ENCODE measurements at regions not wholly inside any gene's neighbourhood (a gene's known extent, or its start where the extent isn't known, plus 50 kb on each side); places are given as distances from the start of the nearest gene placed in this dataset.

GRCh38 chr1:192952646-192953045 lies 106.5 kb downstream of the UCHL5 start:
- DNase-seq (no peak), ATAC-seq (no peak)
- H3K27me3 ChIP-seq (ENCODE audit: low read depth): no peaks in the 10 kb centered on the region
- no peaks in the 10 kb centered on the region for H3K9me3 ChIP-seq
- H3K4me3 ChIP-seq: no peak overlapping the region
- intact Hi-C loops (cut with DNase I): no loop called here
- no peaks in the 10 kb centered on the region for H3K36me3 ChIP-seq
- no peak overlapping the region for H3K27ac ChIP-seq
- no peaks in the 10 kb centered on the region for H3K4me1 ChIP-seq
- TF ChIP-seq CTCF (IDR thresholded peaks at IDR 0.05): no peak

GRCh38 chr1:192954705-192955265 lies 104.4 kb downstream of the UCHL5 start:
- Histone ChIP-seq H3K4me1 (no peaks in the 10 kb centered on the region), H3K27me3 (ENCODE audit: low read depth) (no peaks in the 10 kb centered on the region), H3K27ac (no peak overlapping the region), H3K4me3 (no peak overlapping the region), H3K9me3 (no peaks in the 10 kb centered on the region), H3K36me3 (no peaks in the 10 kb centered on the region)
- TF ChIP-seq CTCF (IDR thresholded peaks at IDR 0.05): no peak
- intact Hi-C loops (cut with DNase I): no loop called here
- DNase-seq (peak; percentile 58), ATAC-seq (peak; percentile 26 to 61)

GRCh38 chr1:192958350-192958749 lies 100.8 kb downstream of the UCHL5 start:
- Histone ChIP-seq H3K4me3 (no peak overlapping the region), H3K27ac (no peak overlapping the region), H3K4me1 (no peaks in the 10 kb centered on the region), H3K9me3 (no peaks in the 10 kb centered on the region), H3K27me3 (ENCODE audit: low read depth) (no peaks in the 10 kb centered on the region), H3K36me3 (no peaks in the 10 kb centered on the region)
- no peak for TF ChIP-seq CTCF (IDR thresholded peaks at IDR 0.05)
- ATAC-seq (no peak), DNase-seq (no peak)
- intact Hi-C loops (cut with DNase I): no loop called here

- H3K4me1 ChIP-seq: no peaks in the 10 kb centered on the region
- TF ChIP-seq CTCF (IDR thresholded peaks at IDR 0.05): no peak
- DNase-seq (no peak), ATAC-seq (no peak)
- intact Hi-C loops (cut with DNase I): no loop called here
- no peaks in the 10 kb centered on the region for H3K36me3 ChIP-seq
- no peak overlapping the region for H3K27ac ChIP-seq
- H3K27me3 ChIP-seq (ENCODE audit: low read depth): no peaks in the 10 kb centered on the region
- H3K4me3 ChIP-seq: no peak overlapping the region
- H3K9me3 ChIP-seq: no peaks in the 10 kb centered on the region
These were observed 100.3 kb downstream of the UCHL5 start for GRCh38 chr1:192958871-192959270.

- H3K27ac ChIP-seq: no peak overlapping the region
- ATAC-seq (no peak), DNase-seq (no peak)
- H3K27me3 ChIP-seq (ENCODE audit: low read depth): no peaks in the 10 kb centered on the region
- no peak overlapping the region for H3K4me3 ChIP-seq
- intact Hi-C loops (cut with DNase I): no loop called here
- no peaks in the 10 kb centered on the region for H3K9me3 ChIP-seq
- H3K36me3 ChIP-seq: no peaks in the 10 kb centered on the region
- no peaks in the 10 kb centered on the region for H3K4me1 ChIP-seq
- no peak for TF ChIP-seq CTCF (IDR thresholded peaks at IDR 0.05)
These were observed 99.4 kb downstream of the UCHL5 start for GRCh38 chr1:192959657-192960186.
